ENCODE measurements at regions not wholly inside any gene's neighbourhood (a gene's known extent, or its start where the extent isn't known, plus 50 kb on each side); places are given as distances from the start of the nearest gene placed in this dataset.

GRCh38 chr2:38190542-38191218 lies 114.7 kb upstream of the CYP1B1 start:
- no peak overlapping the region for H3K4me3 ChIP-seq (ENCODE audit: low read length)
- H3K4me1 ChIP-seq (ENCODE audit: control insufficient read depth, insufficient read depth, low read length): no peaks in the 10 kb centered on the region
- no peaks in the 10 kb centered on the region for H3K9me3 ChIP-seq (replicated peaks; ENCODE audit: control insufficient read depth, low read depth, low read length)
- no CpG with 5 or more reads among the region's 3 CpGs for WGBS (ENCODE audit: insufficient coverage)
- no peaks in the 10 kb centered on the region for H3K27me3 ChIP-seq (ENCODE audit: control insufficient read depth, insufficient read depth, low read length)
- no peak overlapping the region for H3K27ac ChIP-seq (ENCODE audit: low read length)
- no peak for DNase-seq
- H3K36me3 ChIP-seq (ENCODE audit: control insufficient read depth, insufficient read depth, low read length): no peaks in the 10 kb centered on the region

- Histone ChIP-seq H3K4me1 (ENCODE audit: control insufficient read depth, insufficient read depth, low read length) (no peaks in the 10 kb centered on the region), H3K36me3 (ENCODE audit: control insufficient read depth, insufficient read depth, low read length) (no peaks in the 10 kb centered on the region), H3K4me3 (ENCODE audit: low read length) (no peak overlapping the region), H3K9me3 (replicated peaks; ENCODE audit: control insufficient read depth, low read depth, low read length) (no peaks in the 10 kb centered on the region), H3K27me3 (ENCODE audit: control insufficient read depth, insufficient read depth, low read length) (no peaks in the 10 kb centered on the region), H3K27ac (ENCODE audit: low read length) (peak overlapping the region; percentile 26)
- 0% methylated on average over 1 of the region's 5 CpGs for WGBS (ENCODE audit: insufficient coverage)
- peak; percentile 92 for DNase-seq
Measured at GRCh38 chr2:38187541-38188011, 111.6 kb upstream of the CYP1B1 start.

- Histone ChIP-seq H3K4me1 (ENCODE audit: control insufficient read depth, insufficient read depth, low read length) (no peaks in the 10 kb centered on the region), H3K36me3 (ENCODE audit: control insufficient read depth, insufficient read depth, low read length) (no peaks in the 10 kb centered on the region), H3K27me3 (ENCODE audit: control insufficient read depth, insufficient read depth, low read length) (no peaks in the 10 kb centered on the region), H3K27ac (ENCODE audit: low read length) (no peak overlapping the region), H3K4me3 (ENCODE audit: low read length) (no peak overlapping the region), H3K9me3 (replicated peaks; ENCODE audit: control insufficient read depth, low read depth, low read length) (no peaks in the 10 kb centered on the region)
- no peak for DNase-seq
- no CpG with 5 or more reads among the region's 1 CpG for WGBS (ENCODE audit: insufficient coverage)
Measured at GRCh38 chr2:38185012-38185491, 109.1 kb upstream of the CYP1B1 start.

GRCh38 chr2:38182492-38183003 lies 106.6 kb upstream of the CYP1B1 start:
- Histone ChIP-seq H3K36me3 (ENCODE audit: control insufficient read depth, insufficient read depth, low read length) (no peaks in the 10 kb centered on the region), H3K27me3 (ENCODE audit: control insufficient read depth, insufficient read depth, low read length) (no peaks in the 10 kb centered on the region), H3K27ac (ENCODE audit: low read length) (no peak overlapping the region), H3K9me3 (replicated peaks; ENCODE audit: control insufficient read depth, low read depth, low read length) (no peaks in the 10 kb centered on the region), H3K4me1 (ENCODE audit: control insufficient read depth, insufficient read depth, low read length) (peaks cover 3% of the 10 kb centered on the region), H3K4me3 (ENCODE audit: low read length) (no peak overlapping the region)
- no CpG with 5 or more reads among the region's 4 CpGs for WGBS (ENCODE audit: insufficient coverage)
- no peak for DNase-seq

GRCh38 chr2:38181806-38182491 lies 106.0 kb upstream of the CYP1B1 start:
- H3K27ac ChIP-seq (ENCODE audit: low read length): no peak overlapping the region
- no CpG with 5 or more reads among the region's 5 CpGs for WGBS (ENCODE audit: insufficient coverage)
- H3K4me3 ChIP-seq (ENCODE audit: low read length): no peak overlapping the region
- DNase-seq: no peak
- peaks cover 3% of the 10 kb centered on the region for H3K4me1 ChIP-seq (ENCODE audit: control insufficient read depth, insufficient read depth, low read length)
- H3K9me3 ChIP-seq (replicated peaks; ENCODE audit: control insufficient read depth, low read depth, low read length): no peaks in the 10 kb centered on the region
- H3K36me3 ChIP-seq (ENCODE audit: control insufficient read depth, insufficient read depth, low read length): no peaks in the 10 kb centered on the region
- H3K27me3 ChIP-seq (ENCODE audit: control insufficient read depth, insufficient read depth, low read length): no peaks in the 10 kb centered on the region

GRCh38 chr2:38180754-38181153 lies 104.8 kb upstream of the CYP1B1 start:
- peaks cover 3% of the 10 kb centered on the region for H3K4me1 ChIP-seq (ENCODE audit: control insufficient read depth, insufficient read depth, low read length)
- H3K4me3 ChIP-seq (ENCODE audit: low read length): no peak overlapping the region
- 92% methylated on average over 2 of the region's 3 CpGs for WGBS (ENCODE audit: insufficient coverage)
- no peak overlapping the region for H3K27ac ChIP-seq (ENCODE audit: low read length)
- no peaks in the 10 kb centered on the region for H3K27me3 ChIP-seq (ENCODE audit: control insufficient read depth, insufficient read depth, low read length)
- no peaks in the 10 kb centered on the region for H3K9me3 ChIP-seq (replicated peaks; ENCODE audit: control insufficient read depth, low read depth, low read length)
- DNase-seq: no peak
- H3K36me3 ChIP-seq (ENCODE audit: control insufficient read depth, insufficient read depth, low read length): no peaks in the 10 kb centered on the region

- Histone ChIP-seq H3K36me3 (ENCODE audit: control insufficient read depth, insufficient read depth, low read length) (no peaks in the 10 kb centered on the region), H3K27me3 (ENCODE audit: control insufficient read depth, insufficient read depth, low read length) (no peaks in the 10 kb centered on the region), H3K9me3 (replicated peaks; ENCODE audit: control insufficient read depth, low read depth, low read length) (no peaks in the 10 kb centered on the region), H3K27ac (ENCODE audit: low read length) (no peak overlapping the region), H3K4me1 (ENCODE audit: control insufficient read depth, insufficient read depth, low read length) (peaks cover 3% of the 10 kb centered on the region), H3K4me3 (ENCODE audit: low read length) (no peak overlapping the region)
- 52% methylated on average over 4 of the region's 5 CpGs for WGBS (ENCODE audit: insufficient coverage)
- peak; percentile 75 for DNase-seq
Measured at GRCh38 chr2:38178556-38179419, 102.8 kb upstream of the CYP1B1 start.

GRCh38 chr2:38178119-38178518 lies 102.2 kb upstream of the CYP1B1 start:
- no peaks in the 10 kb centered on the region for H3K9me3 ChIP-seq (replicated peaks; ENCODE audit: control insufficient read depth, low read depth, low read length)
- no CpG with 5 or more reads among the region's 3 CpGs for WGBS (ENCODE audit: insufficient coverage)
- H3K36me3 ChIP-seq (ENCODE audit: control insufficient read depth, insufficient read depth, low read length): no peaks in the 10 kb centered on the region
- no peak overlapping the region for H3K27ac ChIP-seq (ENCODE audit: low read length)
- peaks cover 3% of the 10 kb centered on the region for H3K4me1 ChIP-seq (ENCODE audit: control insufficient read depth, insufficient read depth, low read length)
- H3K4me3 ChIP-seq (ENCODE audit: low read length): no peak overlapping the region
- DNase-seq: no peak
- H3K27me3 ChIP-seq (ENCODE audit: control insufficient read depth, insufficient read depth, low read length): no peaks in the 10 kb centered on the region

- no peaks in the 10 kb centered on the region for H3K9me3 ChIP-seq (replicated peaks; ENCODE audit: control insufficient read depth, low read depth, low read length)
- WGBS (ENCODE audit: insufficient coverage): no CpG with 5 or more reads among the region's 2 CpGs
- no peak for DNase-seq
- peaks cover 3% of the 10 kb centered on the region for H3K4me1 ChIP-seq (ENCODE audit: control insufficient read depth, insufficient read depth, low read length)
- H3K4me3 ChIP-seq (ENCODE audit: low read length): no peak overlapping the region
- H3K27ac ChIP-seq (ENCODE audit: low read length): no peak overlapping the region
- H3K36me3 ChIP-seq (ENCODE audit: control insufficient read depth, insufficient read depth, low read length): no peaks in the 10 kb centered on the region
- no peaks in the 10 kb centered on the region for H3K27me3 ChIP-seq (ENCODE audit: control insufficient read depth, insufficient read depth, low read length)
Measured at GRCh38 chr2:38176619-38177021, 100.7 kb upstream of the CYP1B1 start.
